AG04450 (cell line): ENCODE measurements at regions not wholly inside any gene's neighbourhood (a gene's known extent, or its start where the extent isn't known, plus 50 kb on each side); places are given as distances from the start of the nearest gene placed in this dataset.

ENCODE experiments used
- CTCF ChIA-PET: fragments of 300-600, 350-600 bp; formaldehyde crosslinking; extraction: SDS; loops from one replicate; lab custom pipeline; 2022; ENCODE audit warnings: antibody characterized with exemption, inconsistent platforms; lab: Charles Lee
- POLR2A ChIA-PET: fragments of 350-600 bp; formaldehyde crosslinking; extraction: SDS; loops from one replicate; lab custom pipeline; 2021; ENCODE audit warnings: antibody characterized with exemption, inconsistent platforms; lab: Yijun Ruan, JAX
- DNase-seq: peaks from one replicate; pipeline ENCODE4 v3.0.0-alpha.2; 2011; ENCODE audit warnings: low read depth, low spot score
- H3K27ac ChIP-seq: one replicate; pipeline ENCODE4 v1.5.1; 2012; ENCODE audit warnings: low read depth, low read length, control low read depth
- H3K27me3 ChIP-seq: one replicate; pipeline ENCODE4 v1.6.0; 2012; ENCODE audit warnings: low read length; ENCODE audit not compliant: control insufficient read depth, insufficient read depth
- H3K4me3 ChIP-seq: 2 replicates; pipeline ENCODE4 v1.5.1; 2011; ENCODE audit warnings: mild to moderate bottlenecking, low read depth, low read length, control low read depth
- H3K9me3 ChIP-seq: 2 replicates; pipeline ENCODE4 v1.5.1; 2012; ENCODE audit warnings: low read length; ENCODE audit not compliant: control insufficient read depth, insufficient read depth
- CTCF ChIP-seq: IDR thresholded peaks from 2 replicates; pipeline ENCODE4 v1.5.1; 2011; ENCODE audit warnings: low read depth, low read length, control low read depth, inconsistent platforms

- no peak for DNase-seq
- Histone ChIP-seq H3K4me3 (no peak overlapping the region), H3K27ac (no peak overlapping the region), H3K27me3 (no peaks in the 10 kb centered on the region), H3K9me3 (no peaks in the 10 kb centered on the region)
- POLR2A ChIA-PET: no interaction called here
- CTCF ChIA-PET: no interaction called here
- no peak for TF ChIP-seq CTCF
Observed at GRCh38 chr5:143600396-143601075, 197.1 kb upstream of the NR3C1 start.

- TF ChIP-seq CTCF: no peak
- Histone ChIP-seq H3K9me3 (no peaks in the 10 kb centered on the region), H3K4me3 (no peak overlapping the region), H3K27me3 (no peaks in the 10 kb centered on the region), H3K27ac (no peak overlapping the region)
- no peak for DNase-seq
- POLR2A ChIA-PET: no interaction called here
- CTCF ChIA-PET: no interaction called here
Observed at GRCh38 chr5:143599474-143599873, 196.0 kb upstream of the NR3C1 start.

GRCh38 chr5:143596824-143597223, 193.3 kb upstream of the NR3C1 start:
- no peak overlapping the region for H3K27ac ChIP-seq
- DNase-seq: no peak
- no peaks in the 10 kb centered on the region for H3K9me3 ChIP-seq
- ChIA-PET POLR2A (no interaction called here), CTCF (no interaction called here)
- no peaks in the 10 kb centered on the region for H3K27me3 ChIP-seq
- no peak for TF ChIP-seq CTCF
- H3K4me3 ChIP-seq: no peak overlapping the region

- no peak overlapping the region for H3K4me3 ChIP-seq
- no peak for TF ChIP-seq CTCF
- no peak overlapping the region for H3K27ac ChIP-seq
- H3K27me3 ChIP-seq: no peaks in the 10 kb centered on the region
- no peak for DNase-seq
- CTCF ChIA-PET: no interaction called here
- POLR2A ChIA-PET: no interaction called here
- no peaks in the 10 kb centered on the region for H3K9me3 ChIP-seq
Observed at GRCh38 chr5:143594902-143595818, 191.7 kb upstream of the NR3C1 start.

- Histone ChIP-seq H3K9me3 (no peaks in the 10 kb centered on the region), H3K27ac (no peak overlapping the region), H3K27me3 (no peaks in the 10 kb centered on the region), H3K4me3 (no peak overlapping the region)
- TF ChIP-seq CTCF: no peak
- CTCF ChIA-PET: interaction anchor here (0.6 kb wide), 1 partner anchor 11 kb away, joined by 8 read pairs; no protein-coding TSS in a partner anchor
- no peak for DNase-seq
- POLR2A ChIA-PET: no interaction called here
Observed at GRCh38 chr5:143593723-143594122, 190.2 kb upstream of the NR3C1 start.
